ENCODE measurements at regions not wholly inside any gene's neighbourhood (a gene's known extent, or its start where the extent isn't known, plus 50 kb on each side); places are given as distances from the start of the nearest gene placed in this dataset.

DNA sequence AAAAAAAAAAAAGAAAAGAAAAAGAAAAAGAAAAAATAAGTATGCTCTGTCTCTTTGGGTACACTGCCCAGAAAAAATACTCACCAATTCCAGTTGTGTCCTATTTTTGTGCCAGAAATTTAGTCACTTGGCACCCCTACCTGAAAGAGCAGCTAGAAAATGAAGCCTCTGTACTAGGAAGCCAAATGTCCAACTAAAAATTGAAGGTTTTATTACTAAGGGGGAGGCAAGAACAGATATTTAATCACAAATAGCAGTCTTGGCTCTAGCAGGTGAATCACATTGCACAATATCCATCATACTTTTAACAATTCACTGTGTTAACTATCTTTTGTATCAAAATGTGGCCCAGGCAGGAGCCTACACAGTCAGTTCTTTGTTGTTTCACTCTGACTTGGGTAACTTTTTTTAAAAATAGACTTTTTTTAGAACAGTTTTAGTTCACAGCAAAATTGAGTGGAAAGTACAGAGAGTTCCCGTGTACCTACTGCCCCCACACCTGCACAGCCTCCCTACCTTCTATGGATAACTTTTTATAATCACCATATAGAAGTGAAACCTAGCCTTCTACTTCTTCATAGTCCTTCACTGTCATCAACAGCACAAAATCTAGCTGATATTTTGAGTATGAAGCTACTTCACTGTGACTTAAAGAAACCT lies 87.1 kb upstream of the ATF7IP start:
- Histone ChIP-seq H3K27ac (no peak overlapping the region), H3K36me3 (no peaks in the 10 kb centered on the region), H3K4me1 (peaks cover 0 to 24% of the 10 kb centered on the region in 2 donors), H3K4me3 (no peak overlapping the region), H3K27me3 (no peaks in the 10 kb centered on the region), H3K9me3 (peaks cover 0 to 2% of the 10 kb centered on the region in 2 donors)
- DNase-seq (no peak), ATAC-seq (no peak)
- intact Hi-C loops (cut with DNase I) = no loop called here
- no peak for TF ChIP-seq CTCF (IDR thresholded peaks at IDR 0.05)

DNA sequence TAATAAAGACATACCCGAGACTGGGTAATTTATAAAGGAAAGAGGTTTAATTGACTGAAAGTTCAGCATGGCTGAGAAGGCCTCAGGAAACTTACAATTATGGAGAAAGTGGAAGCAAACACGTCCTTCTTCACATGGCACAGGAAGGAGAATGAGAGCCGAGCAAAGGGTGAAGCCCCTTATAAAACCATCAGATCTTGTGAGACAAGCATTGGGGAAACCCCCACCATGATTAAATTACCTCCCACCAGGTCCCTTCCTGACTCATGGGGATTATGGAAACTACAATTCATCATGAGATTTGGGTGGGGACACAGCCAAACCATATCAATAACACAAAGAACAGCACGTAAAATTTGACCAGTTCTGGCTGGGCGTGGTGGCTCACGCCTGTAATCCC lies 85.6 kb upstream of the ATF7IP start:
- intact Hi-C loops (cut with DNase I) = no loop called here
- Histone ChIP-seq H3K27ac (no peak overlapping the region), H3K27me3 (no peaks in the 10 kb centered on the region), H3K4me1 (peaks cover 0 to 23% of the 10 kb centered on the region in 2 donors), H3K36me3 (no peaks in the 10 kb centered on the region), H3K9me3 (no peaks in the 10 kb centered on the region), H3K4me3 (no peak overlapping the region)
- no peak for DNase-seq
- TF ChIP-seq CTCF (IDR thresholded peaks at IDR 0.05) = no peak
- no peak for ATAC-seq

GRCh38 chr12:14280921-14281320 lies 84.6 kb upstream of the ATF7IP start:
- Histone ChIP-seq H3K4me3 (no peak overlapping the region), H3K27me3 (no peaks in the 10 kb centered on the region), H3K9me3 (no peaks in the 10 kb centered on the region), H3K4me1 (peaks cover 0 to 13% of the 10 kb centered on the region in 2 donors), H3K27ac (no peak overlapping the region), H3K36me3 (no peaks in the 10 kb centered on the region)
- intact Hi-C loops (cut with DNase I) = no loop called here
- no peak for TF ChIP-seq CTCF (IDR thresholded peaks at IDR 0.05)
- ATAC-seq = no peak
- DNase-seq = no peak

- intact Hi-C loops (cut with DNase I) = no loop called here
- TF ChIP-seq CTCF (IDR thresholded peaks at IDR 0.05) = no peak
- no peak overlapping the region for H3K27ac ChIP-seq
- no peaks in the 10 kb centered on the region for H3K9me3 ChIP-seq
- no peak for DNase-seq
- H3K36me3 ChIP-seq = no peaks in the 10 kb centered on the region
- no peak overlapping the region for H3K4me3 ChIP-seq
- ATAC-seq = no peak
- peaks cover 0 to 10% of the 10 kb centered on the region in 2 donors for H3K4me1 ChIP-seq
- no peaks in the 10 kb centered on the region for H3K27me3 ChIP-seq
These were observed 83.9 kb upstream of the ATF7IP start for GRCh38 chr12:14281539-14281938.

DNA sequence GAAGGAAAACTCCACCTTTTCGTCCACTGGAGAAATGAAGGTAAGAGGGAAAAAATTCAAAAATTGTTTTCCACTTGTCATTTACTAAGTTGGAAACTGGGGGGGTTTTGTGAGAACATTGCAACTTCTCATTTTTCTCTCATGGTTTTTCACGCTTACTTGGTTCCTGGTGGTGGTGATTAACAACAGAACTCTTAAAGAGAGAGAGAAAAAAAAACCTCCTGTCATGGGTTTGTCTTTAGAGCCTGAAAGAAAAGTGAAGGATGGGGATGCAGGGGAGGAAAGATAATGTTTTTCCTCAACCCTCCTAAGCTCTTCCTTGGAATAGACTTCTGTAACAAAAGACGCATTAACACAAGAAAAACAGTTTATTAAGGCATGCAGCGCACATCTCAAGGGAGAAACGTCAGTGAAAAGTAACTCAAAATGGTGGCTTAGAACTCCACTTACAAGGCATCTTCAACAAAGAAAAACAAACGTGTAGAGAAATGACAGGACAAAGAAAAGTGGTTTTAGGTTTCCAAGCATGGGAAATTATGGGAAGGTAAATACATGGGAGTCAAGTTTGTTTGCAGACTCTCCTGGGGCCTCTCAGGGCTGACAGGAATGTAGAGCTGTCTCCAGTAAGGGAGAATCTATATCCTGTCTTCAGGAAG lies 81.9 kb upstream of the ATF7IP start:
- TF ChIP-seq CTCF (IDR thresholded peaks at IDR 0.05) = no peak
- H3K27ac ChIP-seq = peak overlapping the region in 1 of 2 donors; percentile 15
- peak; percentile 83 for ATAC-seq
- peaks cover 0 to 5% of the 10 kb centered on the region in 2 donors for H3K9me3 ChIP-seq
- intact Hi-C loops (cut with DNase I) = no loop called here
- no peaks in the 10 kb centered on the region for H3K36me3 ChIP-seq
- no peaks in the 10 kb centered on the region for H3K27me3 ChIP-seq
- peak in 1 of 4 donors; percentile 26 for DNase-seq
- peaks cover 0 to 10% of the 10 kb centered on the region in 2 donors for H3K4me1 ChIP-seq
- H3K4me3 ChIP-seq = no peak overlapping the region

All from left lung (tissue), 4 donors.